Activated naive CD8-positive, alpha-beta T cell treated with anti-CD3 and anti-CD28 coated beads, Interleukin-2, amount 10 ng/mL, durations not matched to agents 7 days and 5 days (primary cell): ENCODE measurements at regions not wholly inside any gene's neighbourhood (a gene's known extent, or its start where the extent isn't known, plus 50 kb on each side); places are given as distances from the start of the nearest gene placed in this dataset.

Source experiments
- ATAC-seq: fragments of 150-1000 bp; cut with Tn5 transposase; one replicate; pipeline ENCODE4 v1.10.0; 2021; ENCODE audit warnings: low read depth, moderate library complexity
- POLR2A ChIA-PET: fragments of 350-600 bp; sonication (Branson Sonifier 250); formaldehyde crosslinking; loops from one replicate; lab custom pipeline; 2021; ENCODE audit warnings: antibody characterized with exemption; lab: Charles Lee
- DNase-seq: peaks from one replicate; pipeline ENCODE4 v3.0.0; 2021
- H3K27ac Mint-ChIP-seq: one replicate; pipeline ENCODE4 v1.8.0; 2022; ENCODE audit warnings: mild to moderate bottlenecking, mixed read lengths
- H3K27me3 Mint-ChIP-seq: one replicate; pipeline ENCODE4 v1.8.0; 2022; ENCODE audit warnings: mild to moderate bottlenecking, moderate library complexity, mixed read lengths
- H3K36me3 Mint-ChIP-seq: one replicate; pipeline ENCODE4 v1.8.0; 2021; ENCODE audit warnings: mild to moderate bottlenecking, mixed read lengths
- H3K4me1 Mint-ChIP-seq: one replicate; pipeline ENCODE4 v1.8.0; 2021; ENCODE audit warnings: mixed read lengths
- H3K4me3 Mint-ChIP-seq: one replicate; pipeline ENCODE4 v1.8.0; 2022; ENCODE audit warnings: mild to moderate bottlenecking, moderate library complexity, mixed read lengths
- H3K9me3 Mint-ChIP-seq: one replicate; pipeline ENCODE4 v1.8.0; 2021; ENCODE audit warnings: mixed read lengths

- Mint-ChIP-seq H3K27ac (no peak overlapping the region), H3K36me3 (peaks cover 7% of the 10 kb centered on the region), H3K27me3 (peaks cover 17% of the 10 kb centered on the region), H3K4me3 (no peak overlapping the region), H3K9me3 (peaks cover 3% of the 10 kb centered on the region), H3K4me1 (peaks cover 25% of the 10 kb centered on the region)
- ATAC-seq (no peak), DNase-seq (no peak)
- POLR2A ChIA-PET, result no interaction called here
Measured at GRCh38 chr9:89982016-89982415, 377.2 kb downstream of the GADD45G start.

GRCh38 chr9:89983411-89983810 is 378.6 kb downstream of the GADD45G start:
- H3K36me3 Mint-ChIP-seq, result peaks cover 7% of the 10 kb centered on the region
- H3K27ac Mint-ChIP-seq, result peak overlapping the region; percentile 32
- H3K4me1 Mint-ChIP-seq, result peaks cover 25% of the 10 kb centered on the region
- H3K27me3 Mint-ChIP-seq, result peaks cover 11% of the 10 kb centered on the region
- no peak for ATAC-seq
- POLR2A ChIA-PET, result interaction anchor here (1.6 kb wide), 1 partner anchor 16 kb away, joined by 4 read pairs; no protein-coding TSS in a partner anchor
- no peak overlapping the region for H3K4me3 Mint-ChIP-seq
- H3K9me3 Mint-ChIP-seq, result peaks cover 3% of the 10 kb centered on the region
- DNase-seq, result no peak

- Mint-ChIP-seq H3K9me3 (peaks cover 3% of the 10 kb centered on the region), H3K4me3 (peak overlapping the region; percentile 13), H3K27me3 (peaks cover 7% of the 10 kb centered on the region), H3K27ac (no peak overlapping the region), H3K4me1 (peaks cover 25% of the 10 kb centered on the region), H3K36me3 (peaks cover 7% of the 10 kb centered on the region)
- DNase-seq, result no peak
- POLR2A ChIA-PET, result interaction anchor here (1.6 kb wide), 1 partner anchor 16 kb away, joined by 4 read pairs; no protein-coding TSS in a partner anchor
- no peak for ATAC-seq
Measured at GRCh38 chr9:89984214-89984613, 379.4 kb downstream of the GADD45G start.

GRCh38 chr9:89985068-89985467 is 380.3 kb downstream of the GADD45G start:
- peaks cover 7% of the 10 kb centered on the region for H3K36me3 Mint-ChIP-seq
- DNase-seq (no peak), ATAC-seq (no peak)
- H3K4me1 Mint-ChIP-seq, result peaks cover 25% of the 10 kb centered on the region
- H3K9me3 Mint-ChIP-seq, result peaks cover 3% of the 10 kb centered on the region
- no peak overlapping the region for H3K4me3 Mint-ChIP-seq
- POLR2A ChIA-PET, result interaction anchor here (0.6 kb wide), 1 partner anchor 914 kb away, joined by 4 read pairs; no protein-coding TSS in a partner anchor
- H3K27ac Mint-ChIP-seq, result no peak overlapping the region
- peaks cover 7% of the 10 kb centered on the region for H3K27me3 Mint-ChIP-seq

- no peak overlapping the region for H3K27ac Mint-ChIP-seq
- H3K4me1 Mint-ChIP-seq, result peaks cover 25% of the 10 kb centered on the region
- H3K36me3 Mint-ChIP-seq, result peaks cover 7% of the 10 kb centered on the region
- no peak for DNase-seq
- peak; percentile 58 for ATAC-seq
- peaks cover 6% of the 10 kb centered on the region for H3K9me3 Mint-ChIP-seq
- POLR2A ChIA-PET, result no interaction called here
- H3K27me3 Mint-ChIP-seq, result peaks cover 4% of the 10 kb centered on the region
- H3K4me3 Mint-ChIP-seq, result no peak overlapping the region
Measured at GRCh38 chr9:89986190-89986589, 381.4 kb downstream of the GADD45G start.

- no peak for ATAC-seq
- H3K4me1 Mint-ChIP-seq, result peaks cover 21% of the 10 kb centered on the region
Measured at GRCh38 chr9:89988458-89988857, 383.6 kb downstream of the GADD45G start.

GRCh38 chr9:89991204-89991790 is 386.5 kb downstream of the GADD45G start:
- Mint-ChIP-seq H3K4me3 (no peak overlapping the region), H3K9me3 (peaks cover 3% of the 10 kb centered on the region), H3K27me3 (peaks cover 3% of the 10 kb centered on the region), H3K36me3 (no peaks in the 10 kb centered on the region), H3K4me1 (peaks cover 7% of the 10 kb centered on the region), H3K27ac (no peak overlapping the region)
- POLR2A ChIA-PET, result no interaction called here
- ATAC-seq (no peak), DNase-seq (no peak)

More at GRCh38 chr9:89988458-89988857, 383.6 kb downstream of the GADD45G start:
- Mint-ChIP-seq H3K9me3 (peaks cover 5% of the 10 kb centered on the region), H3K36me3 (peaks cover 2% of the 10 kb centered on the region), H3K27me3 (peaks cover 3% of the 10 kb centered on the region), H3K4me3 (no peak overlapping the region), H3K27ac (no peak overlapping the region)
- DNase-seq, result no peak
- POLR2A ChIA-PET, result no interaction called here

GRCh38 chr9:89992326-89993198 is 387.8 kb downstream of the GADD45G start:
- ATAC-seq (no peak), DNase-seq (no peak)
- H3K4me1 Mint-ChIP-seq, result peaks cover 7% of the 10 kb centered on the region
- peaks cover 3% of the 10 kb centered on the region for H3K27me3 Mint-ChIP-seq
- H3K36me3 Mint-ChIP-seq, result no peaks in the 10 kb centered on the region
- no peak overlapping the region for H3K27ac Mint-ChIP-seq
- no peak overlapping the region for H3K4me3 Mint-ChIP-seq
- peaks cover 3% of the 10 kb centered on the region for H3K9me3 Mint-ChIP-seq
- POLR2A ChIA-PET, result no interaction called here

GRCh38 chr9:89993678-89994630 is 389.1 kb downstream of the GADD45G start:
- no peak for DNase-seq
- Mint-ChIP-seq H3K36me3 (no peaks in the 10 kb centered on the region), H3K4me1 (peaks cover 14% of the 10 kb centered on the region), H3K27me3 (no peaks in the 10 kb centered on the region), H3K4me3 (no peak overlapping the region), H3K9me3 (peaks cover 3% of the 10 kb centered on the region), H3K27ac (no peak overlapping the region)
- ATAC-seq, result no peak
- POLR2A ChIA-PET, result no interaction called here

- Mint-ChIP-seq H3K36me3 (no peaks in the 10 kb centered on the region), H3K9me3 (peaks cover 3% of the 10 kb centered on the region), H3K4me3 (no peak overlapping the region), H3K27ac (no peak overlapping the region), H3K27me3 (no peaks in the 10 kb centered on the region), H3K4me1 (peaks cover 23% of the 10 kb centered on the region)
- POLR2A ChIA-PET, result no interaction called here
- no peak for ATAC-seq
- no peak for DNase-seq
Measured at GRCh38 chr9:89994988-89995613, 390.3 kb downstream of the GADD45G start.

GRCh38 chr9:89996116-89996515 is 391.3 kb downstream of the GADD45G start:
- ATAC-seq (no peak), DNase-seq (no peak)
- H3K27me3 Mint-ChIP-seq, result no peaks in the 10 kb centered on the region
- H3K36me3 Mint-ChIP-seq, result no peaks in the 10 kb centered on the region
- peaks cover 33% of the 10 kb centered on the region for H3K4me1 Mint-ChIP-seq
- H3K27ac Mint-ChIP-seq, result no peak overlapping the region
- POLR2A ChIA-PET, result no interaction called here
- H3K4me3 Mint-ChIP-seq, result no peak overlapping the region
- no peaks in the 10 kb centered on the region for H3K9me3 Mint-ChIP-seq

GRCh38 chr9:89996773-89997172 is 392.0 kb downstream of the GADD45G start:
- Mint-ChIP-seq H3K4me3 (no peak overlapping the region), H3K27ac (no peak overlapping the region), H3K36me3 (no peaks in the 10 kb centered on the region), H3K27me3 (no peaks in the 10 kb centered on the region), H3K9me3 (no peaks in the 10 kb centered on the region), H3K4me1 (peaks cover 34% of the 10 kb centered on the region)
- POLR2A ChIA-PET, result no interaction called here
- no peak for DNase-seq
- ATAC-seq, result no peak
